ENCODE measurements at regions not wholly inside any gene's neighbourhood (a gene's known extent, or its start where the extent isn't known, plus 50 kb on each side); places are given as distances from the start of the nearest gene placed in this dataset.

- peaks cover 8% of the 10 kb centered on the region for H3K27me3 Mint-ChIP-seq (ENCODE audit: low read depth, unreplicated experiment)
- Histone ChIP-seq H3K4me3 (ENCODE audit: insufficient read depth, low read depth, low read length) (no peak overlapping the region), H3K36me3 (ENCODE audit: insufficient read depth, low read length) (no peaks in the 10 kb centered on the region), H2AFZ (ENCODE audit: low read depth, low read length) (no peak overlapping the region), H3K4me2 (ENCODE audit: low read length) (no peak overlapping the region), H4K20me1 (ENCODE audit: insufficient read depth, low read length) (no peaks in the 10 kb centered on the region), H3K9ac (ENCODE audit: low read length) (no peak overlapping the region), H3K79me2 (ENCODE audit: insufficient read depth, low read length) (no peaks in the 10 kb centered on the region), H3K9me3 (ENCODE audit: insufficient read depth, low read depth, low read length) (no peaks in the 10 kb centered on the region), H3K4me1 (ENCODE audit: insufficient read depth, low read length) (no peaks in the 10 kb centered on the region), H3K27ac (ENCODE audit: low read depth, low read length) (no peak overlapping the region), H3K27me3 (ENCODE audit: insufficient read depth, low read length) (peaks cover 8% of the 10 kb centered on the region)
- DNase-seq (ENCODE audit: low read depth) (no peak), FAIRE-seq (no peak)
- H3K9me3 Mint-ChIP-seq (ENCODE audit: unreplicated experiment), result peaks cover 1% of the 10 kb centered on the region
- H3K36me3 Mint-ChIP-seq (ENCODE audit: low read depth, unreplicated experiment), result no peaks in the 10 kb centered on the region
- no peak for TF ChIP-seq EZH2 (IDR thresholded peaks at IDR 0.05; ENCODE audit: insufficient read depth, low read length)
- no peak for TF ChIP-seq CTCF (IDR thresholded peaks at IDR 0.05; ENCODE audit: insufficient read depth, low read depth, low read length)
- peaks cover 2% of the 10 kb centered on the region for H3K4me1 Mint-ChIP-seq (ENCODE audit: low read depth, unreplicated experiment)
- H3K4me3 Mint-ChIP-seq (ENCODE audit: unreplicated experiment), result no peak overlapping the region
- no peak overlapping the region for H3K27ac Mint-ChIP-seq (ENCODE audit: unreplicated experiment)
Observed at GRCh38 chr9:107999011-107999410, 509.4 kb upstream of the KLF4 start.

GRCh38 chr9:107994648-107995047 lies 505.1 kb upstream of the KLF4 start:
- Histone ChIP-seq H3K79me2 (ENCODE audit: insufficient read depth, low read length) (no peaks in the 10 kb centered on the region), H3K36me3 (ENCODE audit: insufficient read depth, low read length) (no peaks in the 10 kb centered on the region), H3K9me3 (ENCODE audit: insufficient read depth, low read depth, low read length) (no peaks in the 10 kb centered on the region), H3K4me2 (ENCODE audit: low read length) (no peak overlapping the region), H3K4me3 (ENCODE audit: insufficient read depth, low read depth, low read length) (no peak overlapping the region), H2AFZ (ENCODE audit: low read depth, low read length) (no peak overlapping the region), H4K20me1 (ENCODE audit: insufficient read depth, low read length) (no peaks in the 10 kb centered on the region), H3K27ac (ENCODE audit: low read depth, low read length) (no peak overlapping the region), H3K9ac (ENCODE audit: low read length) (no peak overlapping the region), H3K27me3 (ENCODE audit: insufficient read depth, low read length) (peaks cover 6% of the 10 kb centered on the region), H3K4me1 (ENCODE audit: insufficient read depth, low read length) (no peaks in the 10 kb centered on the region)
- FAIRE-seq, result no peak
- Mint-ChIP-seq H3K4me3 (ENCODE audit: unreplicated experiment) (no peak overlapping the region), H3K9me3 (ENCODE audit: unreplicated experiment) (peaks cover 1% of the 10 kb centered on the region), H3K27me3 (ENCODE audit: low read depth, unreplicated experiment) (peaks cover 3% of the 10 kb centered on the region), H3K4me1 (ENCODE audit: low read depth, unreplicated experiment) (no peaks in the 10 kb centered on the region), H3K27ac (ENCODE audit: unreplicated experiment) (no peak overlapping the region), H3K36me3 (ENCODE audit: low read depth, unreplicated experiment) (no peaks in the 10 kb centered on the region)
- DNase-seq (ENCODE audit: low read depth), result no peak
- no peak for TF ChIP-seq EZH2 (IDR thresholded peaks at IDR 0.05; ENCODE audit: insufficient read depth, low read length)
- no peak for TF ChIP-seq CTCF (IDR thresholded peaks at IDR 0.05; ENCODE audit: insufficient read depth, low read depth, low read length)

GRCh38 chr9:107992271-107992670 lies 502.7 kb upstream of the KLF4 start:
- H3K4me3 Mint-ChIP-seq (ENCODE audit: unreplicated experiment), result no peak overlapping the region
- no peaks in the 10 kb centered on the region for H3K36me3 ChIP-seq (ENCODE audit: insufficient read depth, low read length)

More at GRCh38 chr9:107992271-107992670, 502.7 kb upstream of the KLF4 start:
- H2AFZ ChIP-seq (ENCODE audit: low read depth, low read length), result no peak overlapping the region
- Mint-ChIP-seq H3K36me3 (ENCODE audit: low read depth, unreplicated experiment) (no peaks in the 10 kb centered on the region), H3K27me3 (ENCODE audit: low read depth, unreplicated experiment) (peaks cover 3% of the 10 kb centered on the region), H3K9me3 (ENCODE audit: unreplicated experiment) (peaks cover 4% of the 10 kb centered on the region), H3K27ac (ENCODE audit: unreplicated experiment) (no peak overlapping the region), H3K4me1 (ENCODE audit: low read depth, unreplicated experiment) (no peaks in the 10 kb centered on the region)
- H3K4me1 ChIP-seq (ENCODE audit: insufficient read depth, low read length), result no peaks in the 10 kb centered on the region
- H3K27me3 ChIP-seq (ENCODE audit: insufficient read depth, low read length), result no peaks in the 10 kb centered on the region
- no peaks in the 10 kb centered on the region for H3K9me3 ChIP-seq (ENCODE audit: insufficient read depth, low read depth, low read length)
- FAIRE-seq, result no peak
- no peaks in the 10 kb centered on the region for H3K79me2 ChIP-seq (ENCODE audit: insufficient read depth, low read length)
- TF ChIP-seq CTCF (IDR thresholded peaks at IDR 0.05; ENCODE audit: insufficient read depth, low read depth, low read length) (no peak), EZH2 (IDR thresholded peaks at IDR 0.05; ENCODE audit: insufficient read depth, low read length) (no peak)
- H3K27ac ChIP-seq (ENCODE audit: low read depth, low read length), result no peak overlapping the region
- H3K4me2 ChIP-seq (ENCODE audit: low read length), result no peak overlapping the region
- H3K9ac ChIP-seq (ENCODE audit: low read length), result no peak overlapping the region
- no peaks in the 10 kb centered on the region for H4K20me1 ChIP-seq (ENCODE audit: insufficient read depth, low read length)
- no peak for DNase-seq (ENCODE audit: low read depth)
- H3K4me3 ChIP-seq (ENCODE audit: insufficient read depth, low read depth, low read length), result no peak overlapping the region

Measured in astrocyte (in vitro differentiated cells and primary cell).